Left ventricle myocardium inferior (tissue), 1 donor: ENCODE measurements at regions not wholly inside any gene's neighbourhood (a gene's known extent, or its start where the extent isn't known, plus 50 kb on each side); places are given as distances from the start of the nearest gene placed in this dataset.

Experiments used
- DNase-seq: peaks from one replicate; pipeline ENCODE4 v3.0.0-alpha.2; 2020
- H3K27ac ChIP-seq: fragments of 200-600 bp; replicated peaks from 2 replicates; pipeline ENCODE4 v1.8.0; 2021
- H3K27me3 ChIP-seq: fragments of 200-600 bp; 2 replicates; pipeline ENCODE4 v1.8.0; 2021; ENCODE audit warnings: low read depth
- H3K36me3 ChIP-seq: fragments of 200-600 bp; 2 replicates; pipeline ENCODE4 v1.8.0; 2021
- H3K4me1 ChIP-seq: fragments of 200-600 bp; 2 replicates; pipeline ENCODE4 v1.8.0; 2021
- H3K4me3 ChIP-seq: fragments of 200-600 bp; 2 replicates; pipeline ENCODE4 v1.8.0; 2021; ENCODE audit warnings: mild to moderate bottlenecking, moderate library complexity
- H3K9me3 ChIP-seq: fragments of 200-600 bp; replicated peaks from 2 replicates; pipeline ENCODE4 v1.8.0; 2021
- intact Hi-C: fragments of 100-400 bp; cut with micrococcal nuclease; formaldehyde crosslinking; loops from one replicate; pipeline ENCODE4 v1.11.0; 2022
- TF ChIP-seq, protein P1 (sequence below): fragments of 200-600 bp; IDR thresholded peaks from 2 replicates; pipeline ENCODE4 v1.8.0; 2021; ENCODE audit warnings: antibody characterized with exemption, mild to moderate bottlenecking, borderline replicate concordance
- donor health status: DM: no; HTN: yes; CAD: no; lungs with severe emphysema.

DNA sequence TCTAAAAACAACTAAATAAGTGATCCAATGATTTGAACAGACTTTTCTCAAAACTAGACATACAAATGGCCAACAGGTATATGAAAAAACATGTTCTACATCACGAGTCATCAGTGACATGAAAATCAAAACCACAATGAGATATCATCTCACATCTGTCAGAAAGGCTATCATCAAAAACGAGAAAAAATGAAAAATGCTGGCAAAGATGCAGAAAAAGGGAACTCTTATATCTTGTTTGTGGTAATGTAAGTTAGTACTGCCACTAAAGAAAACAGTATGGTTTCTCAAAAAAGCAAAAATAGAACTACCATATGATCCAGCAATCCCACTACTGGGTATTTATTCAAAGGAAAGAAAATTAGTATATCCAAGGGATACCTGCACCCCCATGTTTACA lies 152.9 kb upstream of the FOXN2 start:
- Histone ChIP-seq H3K36me3 (no peaks in the 10 kb centered on the region), H3K27me3 (no peaks in the 10 kb centered on the region), H3K4me3 (no peak overlapping the region), H3K9me3 (peaks cover 36% of the 10 kb centered on the region), H3K27ac (no peak overlapping the region), H3K4me1 (no peaks in the 10 kb centered on the region)
- no peak for DNase-seq
- TF ChIP-seq, protein P1, sequence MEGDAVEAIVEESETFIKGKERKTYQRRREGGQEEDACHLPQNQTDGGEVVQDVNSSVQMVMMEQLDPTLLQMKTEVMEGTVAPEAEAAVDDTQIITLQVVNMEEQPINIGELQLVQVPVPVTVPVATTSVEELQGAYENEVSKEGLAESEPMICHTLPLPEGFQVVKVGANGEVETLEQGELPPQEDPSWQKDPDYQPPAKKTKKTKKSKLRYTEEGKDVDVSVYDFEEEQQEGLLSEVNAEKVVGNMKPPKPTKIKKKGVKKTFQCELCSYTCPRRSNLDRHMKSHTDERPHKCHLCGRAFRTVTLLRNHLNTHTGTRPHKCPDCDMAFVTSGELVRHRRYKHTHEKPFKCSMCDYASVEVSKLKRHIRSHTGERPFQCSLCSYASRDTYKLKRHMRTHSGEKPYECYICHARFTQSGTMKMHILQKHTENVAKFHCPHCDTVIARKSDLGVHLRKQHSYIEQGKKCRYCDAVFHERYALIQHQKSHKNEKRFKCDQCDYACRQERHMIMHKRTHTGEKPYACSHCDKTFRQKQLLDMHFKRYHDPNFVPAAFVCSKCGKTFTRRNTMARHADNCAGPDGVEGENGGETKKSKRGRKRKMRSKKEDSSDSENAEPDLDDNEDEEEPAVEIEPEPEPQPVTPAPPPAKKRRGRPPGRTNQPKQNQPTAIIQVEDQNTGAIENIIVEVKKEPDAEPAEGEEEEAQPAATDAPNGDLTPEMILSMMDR: no peak
- intact Hi-C loops: no loop called here

DNA sequence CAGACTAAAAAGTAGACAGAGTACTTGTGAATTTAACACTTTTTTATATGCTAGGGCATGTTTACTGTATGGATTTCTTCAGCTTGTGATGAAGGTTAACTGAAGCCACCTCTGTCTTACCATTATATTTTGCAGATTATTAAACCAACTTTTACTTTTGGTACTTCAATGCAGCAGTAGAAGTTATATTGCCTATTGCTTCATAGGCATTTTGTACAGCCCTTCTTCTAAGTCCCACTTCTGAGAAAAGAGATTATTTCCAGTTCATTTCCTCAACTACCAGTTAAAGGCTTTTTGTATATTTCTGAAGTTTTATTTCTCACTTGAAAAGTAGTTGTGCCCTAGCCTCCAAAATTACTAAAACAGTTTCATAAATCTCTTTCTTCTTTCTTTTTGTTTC lies 151.7 kb upstream of the FOXN2 start:
- H3K36me3 ChIP-seq: no peaks in the 10 kb centered on the region
- H3K9me3 ChIP-seq: peaks cover 36% of the 10 kb centered on the region
- intact Hi-C loops: no loop called here
- TF ChIP-seq, protein P1: no peak
- H3K4me3 ChIP-seq: no peak overlapping the region
- no peaks in the 10 kb centered on the region for H3K4me1 ChIP-seq
- no peak for DNase-seq
- H3K27ac ChIP-seq: no peak overlapping the region
- H3K27me3 ChIP-seq: no peaks in the 10 kb centered on the region

DNA sequence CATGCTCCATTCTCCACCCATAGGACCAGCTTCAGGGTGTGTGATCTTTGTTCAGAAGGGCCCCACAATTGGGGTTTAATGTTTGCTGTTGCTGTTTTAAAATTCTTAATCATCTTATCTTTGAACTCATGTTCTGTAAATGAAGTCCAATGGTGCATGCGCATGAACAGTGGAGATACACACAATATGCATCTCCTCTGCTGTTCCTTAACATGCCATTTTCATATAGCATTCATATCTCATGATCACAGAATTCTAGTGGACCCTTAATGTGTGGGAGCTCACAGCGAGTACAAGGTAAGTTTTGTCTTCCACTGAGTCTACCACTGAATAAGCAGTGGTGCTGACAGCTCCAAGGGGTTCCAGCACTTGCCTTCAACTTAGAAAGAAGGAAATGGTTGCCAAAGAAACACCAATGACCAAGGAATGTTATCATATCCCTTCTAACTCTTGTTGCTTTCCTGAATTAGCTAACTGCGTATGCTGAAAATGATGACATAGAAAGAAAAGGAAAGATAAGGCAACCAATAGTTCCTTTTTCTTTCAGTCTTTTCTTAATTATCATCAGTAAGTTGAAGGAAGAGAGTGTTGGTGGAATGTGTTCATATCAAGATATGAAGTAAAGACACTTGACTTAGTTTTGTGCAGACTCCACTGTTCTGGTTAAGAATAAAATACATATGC lies 149.3 kb upstream of the FOXN2 start:
- DNase-seq: no peak
- no peaks in the 10 kb centered on the region for H3K36me3 ChIP-seq
- H3K27me3 ChIP-seq: no peaks in the 10 kb centered on the region
- H3K4me1 ChIP-seq: no peaks in the 10 kb centered on the region
- TF ChIP-seq, protein P1: no peak
- H3K9me3 ChIP-seq: peaks cover 19% of the 10 kb centered on the region
- no peak overlapping the region for H3K27ac ChIP-seq
- no peak overlapping the region for H3K4me3 ChIP-seq
- intact Hi-C loops: no loop called here

DNA sequence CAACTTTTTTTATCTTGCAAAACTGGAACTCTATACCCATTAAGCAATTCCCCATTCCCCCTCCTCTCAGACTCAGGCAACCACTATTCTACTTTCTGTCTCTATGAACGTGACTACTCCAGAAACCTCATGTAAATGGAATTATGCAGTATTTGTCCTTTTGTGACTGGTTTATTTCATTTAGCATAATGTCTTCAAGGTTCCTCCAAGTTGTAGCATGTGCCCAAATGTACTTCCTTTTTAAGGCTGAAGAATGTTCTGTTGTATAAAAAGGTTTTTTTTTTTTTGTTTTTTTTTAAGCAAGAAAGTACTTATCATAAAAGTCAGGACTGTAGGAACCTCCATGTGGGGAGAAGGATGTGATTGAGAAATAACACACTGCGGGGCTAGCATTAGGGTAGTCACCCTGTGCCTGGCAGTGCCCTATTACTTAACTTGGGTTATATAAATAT lies 145.3 kb upstream of the FOXN2 start:
- no peak for DNase-seq
- H3K27ac ChIP-seq: no peak overlapping the region
- no peaks in the 10 kb centered on the region for H3K27me3 ChIP-seq
- no peaks in the 10 kb centered on the region for H3K36me3 ChIP-seq
- H3K4me1 ChIP-seq: no peaks in the 10 kb centered on the region
- TF ChIP-seq, protein P1: no peak
- H3K9me3 ChIP-seq: peaks cover 12% of the 10 kb centered on the region
- intact Hi-C loops: no loop called here
- no peak overlapping the region for H3K4me3 ChIP-seq

- no peak for DNase-seq
- TF ChIP-seq, protein P1: no peak
- Histone ChIP-seq H3K27me3 (no peaks in the 10 kb centered on the region), H3K4me1 (no peaks in the 10 kb centered on the region), H3K4me3 (no peak overlapping the region), H3K9me3 (peaks cover 12% of the 10 kb centered on the region), H3K36me3 (no peaks in the 10 kb centered on the region), H3K27ac (no peak overlapping the region)
- intact Hi-C loops: no loop called here
Measured at GRCh38 chr2:48170281-48170680, 144.2 kb upstream of the FOXN2 start.
